Stimulated activated CD8-positive, alpha-beta memory T cell treated with anti-CD3 and anti-CD28 coated beads, Interleukin-2, amount 100 ng/mL, for 48 hours (primary cell): ENCODE measurements at regions not wholly inside any gene's neighbourhood (a gene's known extent, or its start where the extent isn't known, plus 50 kb on each side); places are given as distances from the start of the nearest gene placed in this dataset.
"Not testable (repeated sequence)": the region's sequence is repeated elsewhere in the genome, so short reads cannot be mapped to it uniquely, and the experiment has no call there.

Source experiments
- DNase-seq, 2 donors: peaks; one replicate each; pipeline ENCODE4 v3.0.0-alpha.2; 2020; ENCODE audit warnings: low read depth in 2 of 2

DNA sequence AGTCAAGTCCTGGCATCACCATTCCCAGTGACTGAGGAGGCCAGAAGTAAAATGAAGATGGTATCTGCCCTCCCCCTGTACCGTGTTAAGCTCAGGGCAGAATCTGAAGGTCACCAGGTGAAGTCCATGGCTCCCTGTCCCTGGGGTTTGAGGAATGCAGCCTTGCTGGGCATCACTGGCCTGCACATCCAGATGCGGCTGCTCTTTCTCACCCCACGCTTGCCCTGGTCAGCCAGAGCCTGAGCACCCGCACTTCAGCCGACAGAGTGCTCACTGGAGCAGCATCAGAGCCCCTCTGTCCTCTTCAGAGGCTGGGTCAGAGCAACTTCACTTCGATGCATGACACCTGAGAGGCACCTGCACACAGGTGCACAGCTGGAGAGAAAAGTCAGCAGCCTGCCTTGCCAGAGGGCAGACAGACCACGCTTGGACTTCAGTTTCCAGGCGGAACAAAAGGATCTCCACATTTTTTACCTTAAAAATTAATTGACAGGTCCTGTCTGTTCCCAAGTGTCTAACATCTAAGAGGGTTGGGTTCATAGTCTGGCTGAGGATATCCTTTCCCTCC is 267.3 kb downstream of the ANAPC1 start:
- DNase-seq = no peak

DNA sequence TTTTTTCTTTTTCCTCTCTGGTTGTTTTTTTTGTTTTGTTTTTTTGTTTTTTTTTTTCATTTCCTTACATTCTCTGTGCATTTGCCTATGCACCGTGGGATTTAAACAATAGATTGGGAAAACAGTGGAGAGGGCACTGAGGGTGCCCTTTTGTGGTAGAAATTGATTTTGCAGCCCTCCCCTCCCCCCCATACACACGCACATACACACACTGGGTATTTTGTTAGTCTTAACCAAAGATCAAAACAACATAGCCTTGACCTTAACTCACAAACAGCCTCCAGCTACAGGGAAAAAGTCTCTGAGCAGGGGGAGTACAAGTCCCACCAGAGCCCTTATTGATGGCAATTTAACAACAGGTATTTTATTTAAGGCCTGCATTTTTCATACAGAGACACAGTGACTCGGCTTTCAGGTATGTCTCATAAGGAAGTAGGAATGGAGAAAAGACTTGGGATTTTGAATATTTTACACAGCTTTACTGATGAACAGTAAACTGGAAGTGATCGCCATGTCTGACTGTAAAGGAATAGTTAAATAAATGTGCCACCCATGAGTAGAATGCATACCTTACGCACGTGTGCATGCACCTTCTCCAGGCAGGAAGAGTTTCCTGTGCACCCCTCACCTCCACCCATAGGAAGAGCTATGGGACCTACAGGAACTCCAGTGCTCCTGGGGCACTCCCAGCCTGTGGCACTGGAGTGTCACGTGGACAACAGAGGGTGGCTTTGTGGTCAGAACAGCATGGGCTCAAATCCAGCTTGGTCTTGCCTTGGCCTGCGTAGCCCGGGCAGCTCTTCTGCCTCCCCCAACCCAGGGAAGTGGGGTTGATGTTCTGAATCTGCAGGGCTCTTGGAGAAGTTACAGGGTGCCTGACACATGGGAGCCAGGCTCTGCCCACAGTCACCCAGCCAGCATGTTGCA is 266.4 kb downstream of the ANAPC1 start:
- no peak for DNase-seq

DNA sequence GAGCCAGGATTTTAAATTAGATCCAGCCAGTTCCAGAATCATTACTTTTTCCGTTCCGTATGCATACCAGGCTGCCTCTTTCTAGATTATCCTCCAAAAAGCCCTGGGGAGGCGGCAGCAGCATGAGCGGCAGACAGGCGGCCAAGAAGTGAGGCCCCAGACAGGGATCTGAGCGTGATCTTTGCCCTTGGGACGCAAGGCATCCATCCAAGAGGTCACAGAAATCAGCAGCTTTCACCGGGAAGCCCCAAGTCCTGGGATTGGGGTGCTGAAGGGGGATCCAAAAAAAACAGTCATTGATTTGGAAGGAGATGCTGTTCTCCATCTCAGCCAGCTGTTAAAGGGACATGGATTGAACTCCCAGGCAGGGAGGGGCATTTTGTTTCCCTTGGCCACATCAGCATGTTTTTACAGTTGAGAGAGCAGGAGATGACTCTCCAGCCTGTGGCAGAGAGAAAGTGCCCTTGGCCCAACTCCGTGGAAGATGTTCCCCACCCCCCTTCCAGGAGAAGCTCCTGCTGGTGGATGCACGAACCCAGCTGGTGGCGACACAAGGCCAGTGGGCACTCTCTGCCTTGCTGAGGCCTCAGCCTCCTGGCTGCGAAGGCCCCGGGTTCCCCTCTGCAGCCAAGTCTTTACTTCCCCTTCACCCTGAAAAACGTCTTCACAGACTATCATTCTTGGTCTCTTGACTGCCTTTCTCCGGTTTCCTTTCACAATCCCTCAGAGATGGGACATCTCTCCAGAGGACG is 265.6 kb downstream of the ANAPC1 start:
- no peak for DNase-seq

DNA sequence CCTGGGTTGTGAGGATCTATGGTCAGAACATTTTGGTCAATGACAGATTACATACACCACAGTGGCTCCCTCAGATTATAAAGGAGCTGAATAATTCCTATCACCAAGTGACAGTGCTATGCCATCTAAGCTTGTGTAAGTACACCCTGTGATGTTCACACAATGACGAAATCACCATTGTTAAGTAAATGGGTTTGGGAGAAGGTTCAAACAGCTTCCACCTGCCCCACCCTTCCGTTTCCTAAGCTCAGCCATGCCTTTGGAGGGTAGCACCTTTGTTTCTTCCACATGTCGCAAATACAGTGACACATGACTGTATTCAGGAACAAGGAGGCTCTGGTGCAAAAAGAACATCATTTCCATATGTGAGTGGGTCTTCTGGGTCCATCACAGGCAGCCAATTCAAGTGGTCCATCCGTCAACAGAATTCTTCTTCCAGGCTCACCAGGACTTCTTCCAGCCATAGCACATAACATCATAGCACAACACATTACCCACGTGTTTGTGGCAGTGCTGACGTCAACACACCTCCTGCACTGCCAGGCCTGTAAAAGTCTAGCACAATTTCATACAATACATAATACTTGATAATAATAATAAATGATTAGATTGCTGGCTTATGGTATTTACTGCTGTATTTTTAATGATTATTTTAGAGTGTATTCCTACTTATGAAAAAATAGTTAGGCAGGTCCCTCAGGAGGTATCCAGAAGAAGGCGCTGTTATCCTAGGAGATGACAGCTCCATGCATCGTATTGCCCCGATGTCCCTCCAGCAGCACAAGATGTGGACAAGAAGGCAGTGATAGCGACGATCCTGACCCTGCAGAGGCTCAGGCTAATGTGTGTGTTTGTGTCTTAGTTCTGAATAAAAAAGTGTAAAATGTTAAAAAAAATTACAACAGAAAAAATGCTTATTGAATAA is 264.8 kb downstream of the ANAPC1 start:
- no peak for DNase-seq

DNA sequence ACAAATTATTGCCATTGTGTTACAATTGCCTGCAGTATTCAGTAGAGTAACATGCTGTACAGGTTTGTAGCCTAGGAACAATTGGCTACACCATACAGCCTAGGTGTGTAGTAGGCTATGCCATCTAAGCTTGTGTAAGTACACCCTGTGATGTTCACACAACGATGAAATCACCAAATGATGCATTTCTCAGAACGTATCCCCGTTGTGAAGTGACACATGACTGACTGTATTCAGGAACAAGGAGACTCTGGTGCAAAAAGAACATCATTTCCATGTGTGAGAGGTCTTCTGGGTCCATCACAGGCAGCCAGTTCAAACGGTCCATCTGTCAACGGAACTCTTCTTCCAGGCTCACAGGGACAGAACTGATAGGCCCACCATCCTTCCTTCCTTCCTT is 263.7 kb downstream of the ANAPC1 start:
- DNase-seq = no peak

DNA sequence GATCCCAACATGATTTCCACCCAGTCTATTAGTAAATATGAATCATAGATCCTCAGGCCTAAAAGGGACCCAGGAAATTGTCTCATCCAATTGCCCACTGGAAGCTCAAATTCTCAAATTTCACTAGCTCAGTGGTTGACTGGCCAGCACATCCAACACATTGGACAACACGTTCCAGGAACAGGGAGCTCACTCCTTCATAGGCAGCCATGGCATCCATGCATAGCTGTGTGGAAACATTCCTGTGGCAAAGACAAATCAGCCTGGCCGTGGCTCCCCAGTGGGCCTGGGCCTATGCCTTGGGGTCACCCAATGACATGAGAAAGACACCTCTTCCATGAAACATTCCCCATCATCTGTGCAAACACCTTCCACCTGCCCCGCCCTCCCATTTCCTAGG is 261.1 kb downstream of the ANAPC1 start:
- DNase-seq = no peak

DNA sequence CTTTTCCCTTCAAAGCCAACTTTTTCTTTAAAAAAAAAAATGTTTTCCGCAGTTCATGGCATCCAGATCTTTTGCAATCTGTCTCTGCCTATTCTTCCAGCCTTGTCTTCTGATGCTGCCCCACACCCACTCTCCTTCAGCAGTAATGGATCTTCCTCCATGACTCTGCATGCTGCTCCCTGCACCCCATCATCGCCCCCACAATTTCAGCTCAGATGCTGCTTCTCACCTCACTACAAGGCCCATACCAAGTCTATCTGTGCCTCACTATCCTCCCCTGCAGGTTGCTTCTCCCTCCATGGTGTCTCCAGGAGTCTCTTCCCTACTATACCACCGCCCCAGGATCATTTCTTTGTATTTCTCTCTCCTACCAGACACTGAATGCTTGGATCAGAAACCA is 260.6 kb downstream of the ANAPC1 start:
- no peak for DNase-seq

DNA sequence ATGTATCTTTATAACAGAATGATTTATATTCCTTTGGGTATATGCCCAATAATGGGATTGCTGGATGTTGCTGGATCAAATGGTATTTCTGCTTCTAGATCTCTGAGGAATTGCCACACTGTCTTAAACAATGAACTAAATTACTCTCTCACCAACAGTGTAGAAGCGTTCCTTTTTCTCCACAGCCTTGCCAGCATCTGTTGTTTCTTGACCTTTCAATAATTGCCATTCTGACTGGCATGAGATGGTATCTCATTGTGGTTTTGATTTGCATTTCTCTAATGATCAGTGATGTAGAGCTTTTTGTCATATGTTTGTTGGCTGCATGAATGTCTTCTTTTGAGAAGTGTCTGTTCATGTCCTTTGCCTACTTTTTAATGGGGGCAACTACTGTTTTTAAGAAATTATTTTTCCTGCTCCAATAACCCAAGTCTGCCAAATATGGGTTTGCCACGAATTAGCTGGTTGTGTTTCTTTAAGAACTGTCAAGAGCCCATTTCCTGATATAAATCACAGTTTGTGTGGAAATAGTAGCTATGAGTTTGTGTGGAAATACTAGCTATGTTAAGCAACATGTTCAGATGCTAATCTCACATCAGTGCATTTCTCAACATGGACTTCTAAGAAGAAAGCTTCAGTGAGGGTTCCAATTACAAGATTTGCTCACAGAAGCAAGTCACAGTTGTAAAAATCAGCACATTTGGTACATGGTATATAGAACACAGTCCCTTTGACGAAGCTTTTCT is 259.4 kb downstream of the ANAPC1 start:
- no peak for DNase-seq

DNA sequence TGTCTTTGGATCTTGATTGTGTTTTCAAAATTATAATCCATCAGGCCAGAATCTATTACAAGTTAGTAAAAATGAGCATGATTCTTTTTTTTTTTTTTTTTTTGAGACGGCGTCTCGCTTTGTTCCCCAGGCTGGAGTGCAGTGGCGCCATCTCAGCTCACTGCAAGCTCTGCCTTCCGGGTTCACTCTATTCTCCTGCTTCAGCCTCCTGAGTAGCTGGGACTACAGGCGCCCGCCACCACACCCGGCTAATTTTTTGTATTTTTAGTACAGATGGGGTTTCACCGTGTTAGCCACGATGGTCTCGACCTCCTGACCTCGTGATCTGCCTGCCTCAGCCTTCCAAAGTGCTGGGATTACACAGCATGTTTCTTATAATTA is 258.8 kb downstream of the ANAPC1 start:
- DNase-seq = not testable (repeated sequence)

DNA sequence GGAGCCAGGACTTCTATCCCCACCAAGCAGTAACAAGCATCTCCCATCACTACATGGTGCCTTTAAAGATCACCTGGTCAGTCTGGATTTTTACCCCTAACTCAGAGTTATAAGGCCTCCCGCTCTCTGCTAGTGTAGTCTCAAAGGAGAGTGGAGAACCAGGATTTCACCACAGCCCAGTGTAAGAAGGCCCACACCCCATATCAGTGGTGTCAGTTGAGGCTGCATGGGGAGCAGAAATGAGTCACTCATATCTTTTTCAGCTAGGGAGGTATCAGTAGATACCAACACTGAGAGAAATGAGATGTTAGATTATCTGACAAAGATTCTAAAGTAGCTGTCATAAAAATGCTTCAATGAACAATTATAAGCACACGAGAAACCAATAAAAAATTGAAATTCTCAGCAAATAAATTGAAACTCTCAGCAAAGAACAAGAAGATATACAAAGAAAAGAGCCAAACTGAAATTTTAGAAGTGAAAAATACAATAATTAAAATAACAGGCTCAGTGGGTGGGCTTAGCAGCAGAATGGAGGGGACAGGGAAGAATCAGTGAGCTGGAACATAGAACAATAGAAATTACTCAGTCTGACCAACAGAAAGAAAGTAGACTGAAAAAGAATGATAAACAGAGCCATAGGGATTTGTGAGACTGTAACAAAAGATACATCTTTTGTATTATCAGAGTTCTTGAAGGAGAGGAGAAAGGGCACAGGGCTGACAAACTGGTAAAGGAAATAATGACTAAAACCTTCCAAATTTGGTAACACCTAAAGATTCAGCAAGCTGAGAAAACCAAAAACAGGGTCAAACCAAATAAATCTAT is 257.7 kb downstream of the ANAPC1 start:
- no peak for DNase-seq

DNA sequence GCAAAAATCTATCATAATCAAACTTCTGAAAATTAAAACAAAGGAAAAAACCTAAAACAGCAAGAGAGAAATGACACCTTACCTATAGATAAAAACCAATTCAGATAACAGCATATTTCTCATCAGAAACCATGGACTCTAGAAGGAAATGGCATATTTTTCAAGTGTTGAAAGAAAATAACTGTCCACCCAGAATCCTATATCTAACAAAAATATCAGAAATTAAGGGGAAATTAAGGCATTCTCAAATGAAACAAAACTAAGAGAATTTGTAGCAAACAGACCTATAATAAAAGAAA is 257.2 kb downstream of the ANAPC1 start:
- DNase-seq = no peak

DNA sequence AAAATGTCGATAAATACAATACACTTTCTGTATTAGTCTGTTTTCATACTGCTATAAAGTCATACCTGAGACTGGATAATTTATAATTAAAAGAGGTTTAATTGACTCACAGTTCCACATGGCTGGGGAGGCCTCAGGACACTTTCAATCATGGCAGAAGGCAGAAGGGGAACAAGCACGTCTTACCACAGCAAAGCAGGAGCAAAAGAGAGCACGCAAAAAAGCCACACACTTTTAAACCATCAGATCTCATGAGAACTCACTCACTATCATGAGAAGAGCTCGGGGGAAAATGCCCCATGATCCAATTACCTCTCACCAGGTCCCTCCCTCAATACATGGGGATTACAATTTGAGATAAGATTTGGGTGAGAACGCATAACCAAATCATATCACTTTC is 256.7 kb downstream of the ANAPC1 start:
- no peak for DNase-seq

DNA sequence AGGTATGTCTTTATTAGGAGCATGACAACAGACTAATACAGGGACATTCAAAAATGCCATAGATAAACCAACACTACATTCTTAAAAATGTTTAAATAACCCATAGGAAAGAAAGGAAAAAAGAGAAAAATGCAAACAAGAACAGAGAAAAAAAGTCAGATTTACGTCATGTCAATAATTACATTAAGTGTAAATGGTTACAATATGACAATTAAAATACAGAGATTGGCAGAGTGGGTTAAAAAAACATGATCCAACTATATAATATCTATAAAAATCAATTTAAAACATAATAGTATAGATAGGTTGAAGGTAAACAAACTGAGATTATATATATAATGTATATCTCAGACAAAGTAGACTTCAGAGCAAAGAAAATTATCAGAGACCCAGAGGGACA is 255.8 kb downstream of the ANAPC1 start:
- no peak for DNase-seq

DNA sequence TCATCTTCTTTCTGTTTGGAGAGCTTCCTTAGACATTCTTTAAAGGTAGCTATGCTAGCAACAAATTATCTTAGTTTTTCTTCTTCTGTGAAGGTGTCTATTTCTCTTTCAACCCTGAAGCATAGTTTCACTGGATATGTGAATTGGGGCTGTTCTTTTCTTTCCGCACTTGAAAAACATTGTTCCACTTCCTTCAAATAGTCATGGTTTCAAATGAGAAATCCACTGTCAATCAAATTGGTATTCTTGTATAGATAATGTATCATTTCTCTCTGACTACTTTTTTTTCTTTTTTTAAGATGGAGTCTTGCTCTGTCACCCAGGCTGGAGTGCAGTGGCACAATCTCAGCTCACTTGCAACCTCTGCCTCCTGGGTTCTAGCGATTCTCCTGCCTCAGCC is 254.0 kb downstream of the ANAPC1 start:
- DNase-seq = no peak

DNA sequence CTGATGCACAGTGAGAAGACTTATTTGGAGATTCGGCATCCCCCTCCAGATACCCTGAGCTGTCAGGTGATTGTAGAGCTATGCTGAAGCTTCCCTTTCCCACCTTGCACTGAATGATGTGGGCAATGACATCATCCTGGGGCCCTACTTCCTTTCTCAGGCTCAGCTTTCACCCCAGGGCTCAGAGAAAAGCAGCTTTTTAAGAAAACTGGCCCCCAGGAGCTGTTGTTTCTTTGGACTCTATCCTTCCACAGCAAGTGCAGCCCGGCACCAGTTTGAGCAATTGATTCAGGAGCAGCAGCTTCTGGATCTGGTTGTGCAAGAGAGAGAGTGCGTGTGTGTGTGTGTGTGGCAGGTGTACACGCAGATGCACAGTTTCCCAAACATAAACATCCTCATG is 251.3 kb downstream of the ANAPC1 start:
- peak in 1 of 2 donors; percentile 28 for DNase-seq

DNA sequence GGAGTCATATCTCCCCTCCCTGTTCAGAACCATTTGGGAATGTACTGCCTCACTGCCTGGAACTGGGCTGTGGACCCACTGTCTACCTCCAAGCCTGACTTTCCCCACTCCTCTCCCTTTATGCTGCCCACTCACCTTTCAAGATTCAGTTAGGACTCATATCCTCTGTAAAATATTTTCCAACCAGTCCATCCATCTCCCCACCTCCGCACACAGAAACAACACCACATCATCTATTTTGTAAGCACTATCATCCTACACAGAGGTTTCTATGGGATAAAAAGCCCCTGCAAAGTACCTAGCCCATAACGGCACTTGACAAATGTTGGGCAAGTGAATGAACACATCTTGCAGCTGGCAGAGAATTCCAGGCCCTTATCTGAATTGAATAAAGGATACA is 250.8 kb downstream of the ANAPC1 start:
- no peak for DNase-seq

DNA sequence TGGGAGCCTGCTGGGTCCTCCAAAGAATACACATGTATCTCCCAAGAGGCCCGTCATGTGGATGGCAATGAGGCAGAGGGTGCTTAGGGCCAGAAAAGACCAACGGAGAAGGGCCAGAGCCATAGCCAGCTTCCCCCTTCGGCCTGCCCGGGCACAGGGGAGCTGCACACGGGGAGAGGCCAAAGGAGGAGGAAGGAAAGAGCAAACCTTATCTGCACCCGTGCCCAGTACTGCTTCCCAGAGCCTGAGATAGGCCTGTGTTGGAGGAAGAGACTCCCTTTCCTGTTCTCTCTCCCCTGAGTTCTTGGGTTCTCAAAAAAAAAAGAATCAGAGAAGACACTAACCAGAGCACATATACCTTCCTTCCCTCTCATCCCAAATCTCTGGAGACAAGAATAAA is 250.3 kb downstream of the ANAPC1 start:
- DNase-seq = no peak

DNA sequence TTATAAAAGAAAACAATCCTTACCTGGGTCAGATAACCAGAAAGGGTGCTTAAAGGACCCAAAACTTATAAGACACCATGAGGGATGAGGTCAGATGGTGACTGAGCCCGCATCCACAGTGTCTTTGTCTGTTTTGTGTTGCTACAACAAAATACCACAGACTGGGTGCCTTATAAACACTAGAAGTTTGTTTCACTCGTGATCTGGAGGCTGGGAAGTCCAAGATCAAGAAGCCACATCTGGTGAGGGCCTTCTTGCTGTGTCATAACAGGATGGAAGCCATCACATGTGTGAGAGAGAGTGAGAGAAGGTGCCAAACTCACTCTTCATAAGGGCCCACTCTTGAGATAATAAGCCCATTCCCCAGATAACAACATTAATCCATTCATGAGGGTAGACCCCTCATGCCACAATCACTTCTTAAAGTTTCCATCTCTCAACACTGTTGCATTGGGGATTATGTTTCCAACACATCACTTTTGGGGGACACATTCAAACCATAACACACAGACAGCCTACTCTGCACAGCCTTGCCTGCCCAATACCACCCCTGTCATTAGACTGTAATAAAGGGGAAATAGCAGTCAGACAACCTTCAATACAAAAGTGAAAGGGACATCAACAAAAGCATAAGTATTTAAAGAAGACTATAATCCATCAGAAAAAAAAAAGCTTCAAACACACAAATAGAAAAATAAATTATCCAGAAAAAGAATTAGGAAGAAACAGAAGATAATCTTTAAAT is 249.8 kb downstream of the ANAPC1 start:
- no peak for DNase-seq

DNA sequence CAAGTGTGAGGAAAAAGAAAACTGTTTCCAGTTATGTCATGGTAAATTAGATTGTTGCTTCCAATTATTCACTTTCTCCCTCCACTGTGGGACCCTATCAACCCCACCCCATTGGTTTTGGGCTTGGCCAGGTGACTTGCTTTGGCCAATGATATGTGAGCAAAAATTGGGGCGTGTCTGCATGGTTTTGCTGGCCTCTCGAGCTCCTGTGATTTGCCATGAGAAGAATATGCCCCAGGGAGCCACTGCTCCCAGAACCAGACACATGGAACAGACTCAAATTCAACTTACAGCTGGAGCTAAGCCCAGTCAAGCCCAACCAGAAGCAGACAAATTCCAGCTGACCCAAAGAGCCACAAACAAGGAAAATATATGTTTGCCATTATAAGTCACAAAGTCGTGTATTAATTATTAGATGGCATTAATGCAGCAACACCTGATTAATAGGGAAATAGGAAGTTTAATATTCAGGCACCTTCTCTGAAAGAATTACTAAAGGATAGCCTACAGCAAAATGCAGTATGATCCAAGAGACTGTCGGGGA is 248.9 kb downstream of the ANAPC1 start:
- no peak for DNase-seq
